SK-N-SH (cell line): ENCODE measurements at regions not wholly inside any gene's neighbourhood (a gene's known extent, or its start where the extent isn't known, plus 50 kb on each side); places are given as distances from the start of the nearest gene placed in this dataset.

Experiments
- CTCF ChIA-PET: fragments of 300-600, 350-600 bp; formaldehyde crosslinking; extraction: SDS; loops from one replicate; lab custom pipeline; 2021; lab: Yijun Ruan, JAX
- POLR2A ChIA-PET: fragments of 350-600 bp; sonication (Branson Sonifier 250); formaldehyde crosslinking; extraction: SDS; loops from one replicate; lab custom pipeline; 2020; ENCODE audit warnings: antibody characterized with exemption, inconsistent platforms; lab: Yijun Ruan, JAX
- DNase-seq: peaks from one replicate; pipeline ENCODE4 v3.0.0; 2012
- H2AFZ ChIP-seq: fragments of 200-600 bp; sonication (generic); 2 replicates; pipeline ENCODE4 v1.8.1; 2016; ENCODE audit warnings: antibody characterized with exemption, mild to moderate bottlenecking, low read depth
- H3F3A ChIP-seq: fragments of 200-600 bp; sonication (generic); replicated peaks from 2 replicates; pipeline ENCODE3; 2016; ENCODE audit warnings: antibody characterized with exemption, mild to moderate bottlenecking; ENCODE audit not compliant: insufficient read depth
- H3K27ac ChIP-seq, 2 experiments: fragments of 200-500 bp in 1 of 2; fragments of 200-600 bp in 1 of 2; sonication (Bioruptor generic) in 1 of 2; sonication (generic), shearing (Covaris generic) in 1 of 2; 2 replicates each; pipeline versions ENCODE4 v1.5.1 to v1.6.1; 2014 to 2016; ENCODE audit warnings: low read depth in 2 of 2, inconsistent platforms in 1 of 2, low read length in 1 of 2, mild to moderate bottlenecking in 1 of 2, mixed read lengths in 1 of 2
- H3K27me3 ChIP-seq: fragments of 200-600 bp; sonication (generic), shearing (Covaris generic); 2 replicates; pipeline ENCODE4 v1.6.1; 2016; ENCODE audit warnings: mixed run types; ENCODE audit not compliant: insufficient read depth
- H3K36me3 ChIP-seq, 2 experiments: fragments of 200-500 bp in 1 of 2; fragments of 200-600 bp in 1 of 2; sonication (Bioruptor generic) in 1 of 2; sonication (generic) in 1 of 2; replicated peaks in 1 of 2; 2 replicates each; pipeline versions ENCODE3 to v1.5.1; 2014 to 2016; ENCODE audit warnings: low read length in 1 of 2, mild to moderate bottlenecking in 1 of 2; ENCODE audit not compliant: insufficient read depth in 2 of 2, control insufficient read depth in 1 of 2
- H3K4me1 ChIP-seq, 2 experiments: fragments of 200-500 bp in 1 of 2; fragments of 200-600 bp in 1 of 2; sonication (Bioruptor generic) in 1 of 2; sonication (generic), shearing (Covaris generic) in 1 of 2; 2 replicates each; pipeline versions ENCODE4 v1.5.1 to v1.6.1; 2014 to 2016; ENCODE audit warnings: low read depth in 1 of 2, low read length in 1 of 2, mixed run types in 1 of 2; ENCODE audit not compliant: insufficient read depth in 2 of 2, control insufficient read depth in 1 of 2
- H3K4me2 ChIP-seq: fragments of 200-600 bp; sonication (generic), shearing (Covaris generic); 2 replicates; pipeline ENCODE4 v1.6.1; 2017; ENCODE audit warnings: mixed run types
- H3K4me3 ChIP-seq, 2 experiments: fragments of 200-500 bp in 1 of 2; fragments of 200-600 bp in 1 of 2; sonication (Bioruptor generic) in 1 of 2; sonication (generic), shearing (Covaris generic) in 1 of 2; 2 replicates each; pipeline versions ENCODE4 v1.5.1 to v1.8.1; 2014 to 2016; ENCODE audit warnings: low read depth in 2 of 2, inconsistent platforms in 1 of 2, low read length in 1 of 2, mild to moderate bottlenecking in 1 of 2, mixed read lengths in 1 of 2, moderate library complexity in 1 of 2
- H3K79me2 ChIP-seq: fragments of 200-600 bp; sonication (generic); 2 replicates; pipeline ENCODE4 v1.8.1; 2017; ENCODE audit warnings: mild to moderate bottlenecking; ENCODE audit not compliant: insufficient read depth
- H3K9ac ChIP-seq: fragments of 200-600 bp; sonication (generic); 2 replicates; pipeline ENCODE4 v1.6.1; 2017; ENCODE audit warnings: mixed run types
- H3K9me2 ChIP-seq: fragments of 200-600 bp; sonication (generic); 2 replicates; pipeline ENCODE4 v1.6.1; 2017; ENCODE audit warnings: mixed run types
- H3K9me3 ChIP-seq: fragments of 200-600 bp; sonication (generic); 2 replicates; pipeline ENCODE4 v1.6.1; 2017; ENCODE audit warnings: mixed run types, mild to moderate bottlenecking, moderate library complexity
- H4K20me1 ChIP-seq: fragments of 200-600 bp; sonication (generic); 2 replicates; pipeline ENCODE4 v1.6.1; 2017; ENCODE audit warnings: mild to moderate bottlenecking, mixed run types; ENCODE audit not compliant: insufficient read depth
- EP300 ChIP-seq, 2 experiments: IDR thresholded peaks; 2 replicates each; pipeline versions ENCODE4 v1.4.0 to v1.6.1; 2012; ENCODE audit warnings: borderline replicate concordance in 1 of 2, low read depth in 1 of 2, low read length in 1 of 2
- FOXJ3 ChIP-seq: sonication (generic); formaldehyde crosslinking; IDR thresholded peaks from 2 replicates; pipeline ENCODE4 v1.5.1; 2020; ENCODE audit warnings: mild to moderate bottlenecking, missing genetic modification reagents
- NRF1 ChIP-seq: IDR thresholded peaks from 2 replicates; pipeline ENCODE4 v1.6.1; 2012; ENCODE audit warnings: low read depth, mild to moderate bottlenecking, low read length
- POLR2AphosphoS5 ChIP-seq: IDR thresholded peaks from 2 replicates; pipeline ENCODE4 v1.6.1; 2012; ENCODE audit warnings: low read depth, low read length
- REST ChIP-seq: IDR thresholded peaks from 2 replicates; pipeline ENCODE4 v1.6.1; 2012; ENCODE audit warnings: mild to moderate bottlenecking, low read depth, low read length, moderate library complexity
- USF1 ChIP-seq: IDR thresholded peaks from 2 replicates; pipeline ENCODE4 v1.4.0; 2012; ENCODE audit warnings: low read depth, borderline replicate concordance
- whole genome bisulfite sequencing: methylation state at CpG from one replicate; pipeline ENCODE4 v1.1.6; 2017; ENCODE audit warnings: low lambda C conversion rate; 5-methylcytosine and 5-hydroxymethylcytosine counted together
- TF ChIP-seq, protein P1 (sequence below): fragments of 150-350 bp; IDR thresholded peaks from 2 replicates; pipeline ENCODE4 v1.6.1; 2016; ENCODE audit warnings: mild to moderate bottlenecking, low read depth, low read length
- TF ChIP-seq, protein P2 (sequence below): fragments of 200-600 bp; sonication (generic); IDR thresholded peaks from 2 replicates; pipeline ENCODE4 v1.6.1; 2017; ENCODE audit warnings: antibody characterized with exemption, mild to moderate bottlenecking, moderate library complexity
- TF ChIP-seq, protein P3 (sequence below): IDR thresholded peaks from 2 replicates; pipeline ENCODE4; 2012
- TF ChIP-seq, protein P4 (sequence below): IDR thresholded peaks from 2 replicates; pipeline ENCODE4 v1.4.0; 2012; ENCODE audit warnings: low read depth

GRCh38 chr2:14554849-14555545, 77.5 kb upstream of the LRATD1 start:
- H3K4me1 ChIP-seq, result no peaks in the 10 kb centered on the region
- no peak for TF ChIP-seq EP300 (IDR thresholded peaks at IDR 0.05; ENCODE audit: borderline replicate concordance in 1 of 2, low read depth in 1 of 2, low read length in 1 of 2)
- TF ChIP-seq, all 33 proteins: peak for 0
- Histone ChIP-seq H3F3A (no peaks in the 10 kb centered on the region), H3K27ac (no peak overlapping the region), H2AFZ (no peak overlapping the region), H3K9ac (no peak overlapping the region), H3K27me3 (no peaks in the 10 kb centered on the region), H3K79me2 (no peaks in the 10 kb centered on the region), H3K4me3 (no peak overlapping the region), H4K20me1 (no peaks in the 10 kb centered on the region), H3K9me3 (no peaks in the 10 kb centered on the region), H3K9me2 (no peaks in the 10 kb centered on the region), H3K36me3 (no peaks in the 10 kb centered on the region), H3K4me2 (no peak overlapping the region)
- POLR2A ChIA-PET, result no interaction called here
- 67% methylated on average over 7 of the region's 7 CpGs for WGBS
- CTCF ChIA-PET, result no interaction called here
- no peak for DNase-seq

- H3K9me2 ChIP-seq, result no peaks in the 10 kb centered on the region
- H3K4me2 ChIP-seq, result no peak overlapping the region
- H3K27ac ChIP-seq, result no peak overlapping the region
- H3K9ac ChIP-seq, result no peak overlapping the region
- CTCF ChIA-PET, result no interaction called here
- no peak overlapping the region for H3K4me3 ChIP-seq
- no peak for DNase-seq
- H3K36me3 ChIP-seq, result no peaks in the 10 kb centered on the region
- no peak overlapping the region for H2AFZ ChIP-seq
- no peaks in the 10 kb centered on the region for H4K20me1 ChIP-seq
- H3K4me1 ChIP-seq, result no peaks in the 10 kb centered on the region
- no peaks in the 10 kb centered on the region for H3F3A ChIP-seq
- WGBS, result 30% methylated on average over 1 of the region's 1 CpG
- H3K79me2 ChIP-seq, result no peaks in the 10 kb centered on the region
- POLR2A ChIA-PET, result no interaction called here
- no peaks in the 10 kb centered on the region for H3K27me3 ChIP-seq
- no peaks in the 10 kb centered on the region for H3K9me3 ChIP-seq
- TF ChIP-seq REST, result no peak
- TF ChIP-seq POLR2AphosphoS5, result no peak
- TF ChIP-seq, protein P1, sequence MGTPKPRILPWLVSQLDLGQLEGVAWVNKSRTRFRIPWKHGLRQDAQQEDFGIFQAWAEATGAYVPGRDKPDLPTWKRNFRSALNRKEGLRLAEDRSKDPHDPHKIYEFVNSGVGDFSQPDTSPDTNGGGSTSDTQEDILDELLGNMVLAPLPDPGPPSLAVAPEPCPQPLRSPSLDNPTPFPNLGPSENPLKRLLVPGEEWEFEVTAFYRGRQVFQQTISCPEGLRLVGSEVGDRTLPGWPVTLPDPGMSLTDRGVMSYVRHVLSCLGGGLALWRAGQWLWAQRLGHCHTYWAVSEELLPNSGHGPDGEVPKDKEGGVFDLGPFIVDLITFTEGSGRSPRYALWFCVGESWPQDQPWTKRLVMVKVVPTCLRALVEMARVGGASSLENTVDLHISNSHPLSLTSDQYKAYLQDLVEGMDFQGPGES, result no peak
- TF ChIP-seq, protein P2, sequence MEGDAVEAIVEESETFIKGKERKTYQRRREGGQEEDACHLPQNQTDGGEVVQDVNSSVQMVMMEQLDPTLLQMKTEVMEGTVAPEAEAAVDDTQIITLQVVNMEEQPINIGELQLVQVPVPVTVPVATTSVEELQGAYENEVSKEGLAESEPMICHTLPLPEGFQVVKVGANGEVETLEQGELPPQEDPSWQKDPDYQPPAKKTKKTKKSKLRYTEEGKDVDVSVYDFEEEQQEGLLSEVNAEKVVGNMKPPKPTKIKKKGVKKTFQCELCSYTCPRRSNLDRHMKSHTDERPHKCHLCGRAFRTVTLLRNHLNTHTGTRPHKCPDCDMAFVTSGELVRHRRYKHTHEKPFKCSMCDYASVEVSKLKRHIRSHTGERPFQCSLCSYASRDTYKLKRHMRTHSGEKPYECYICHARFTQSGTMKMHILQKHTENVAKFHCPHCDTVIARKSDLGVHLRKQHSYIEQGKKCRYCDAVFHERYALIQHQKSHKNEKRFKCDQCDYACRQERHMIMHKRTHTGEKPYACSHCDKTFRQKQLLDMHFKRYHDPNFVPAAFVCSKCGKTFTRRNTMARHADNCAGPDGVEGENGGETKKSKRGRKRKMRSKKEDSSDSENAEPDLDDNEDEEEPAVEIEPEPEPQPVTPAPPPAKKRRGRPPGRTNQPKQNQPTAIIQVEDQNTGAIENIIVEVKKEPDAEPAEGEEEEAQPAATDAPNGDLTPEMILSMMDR, result no peak
- TF ChIP-seq USF1, result no peak
- TF ChIP-seq NRF1, result no peak
- TF ChIP-seq, protein P3, sequence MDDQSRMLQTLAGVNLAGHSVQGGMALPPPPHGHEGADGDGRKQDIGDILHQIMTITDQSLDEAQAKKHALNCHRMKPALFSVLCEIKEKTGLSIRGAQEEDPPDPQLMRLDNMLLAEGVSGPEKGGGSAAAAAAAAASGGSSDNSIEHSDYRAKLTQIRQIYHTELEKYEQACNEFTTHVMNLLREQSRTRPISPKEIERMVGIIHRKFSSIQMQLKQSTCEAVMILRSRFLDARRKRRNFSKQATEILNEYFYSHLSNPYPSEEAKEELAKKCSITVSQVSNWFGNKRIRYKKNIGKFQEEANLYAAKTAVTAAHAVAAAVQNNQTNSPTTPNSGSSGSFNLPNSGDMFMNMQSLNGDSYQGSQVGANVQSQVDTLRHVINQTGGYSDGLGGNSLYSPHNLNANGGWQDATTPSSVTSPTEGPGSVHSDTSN, result no peak
- TF ChIP-seq, protein P4, sequence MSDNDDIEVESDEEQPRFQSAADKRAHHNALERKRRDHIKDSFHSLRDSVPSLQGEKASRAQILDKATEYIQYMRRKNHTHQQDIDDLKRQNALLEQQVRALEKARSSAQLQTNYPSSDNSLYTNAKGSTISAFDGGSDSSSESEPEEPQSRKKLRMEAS, result no peak
- TF ChIP-seq FOXJ3 (CRISPR knock-in tag), result no peak
These were observed 75.4 kb upstream of the LRATD1 start for GRCh38 chr2:14557111-14557510.
